Fibroblast of villous mesenchyme (primary cell): ENCODE measurements at regions not wholly inside any gene's neighbourhood (a gene's known extent, or its start where the extent isn't known, plus 50 kb on each side); places are given as distances from the start of the nearest gene placed in this dataset.

Experiments
- DNase-seq: peaks from one replicate; pipeline ENCODE4 v3.0.0-alpha.2; 2010; ENCODE audit warnings: low read depth
- H3K4me3 ChIP-seq: 2 replicates; pipeline ENCODE4 v1.5.1; 2011; ENCODE audit warnings: low read depth, mild to moderate bottlenecking, low read length
- CTCF ChIP-seq: IDR thresholded peaks from 2 replicates; pipeline ENCODE4 v1.5.1; 2012; ENCODE audit warnings: low read depth, mild to moderate bottlenecking, low read length; ENCODE audit not compliant: insufficient read depth

DNA sequence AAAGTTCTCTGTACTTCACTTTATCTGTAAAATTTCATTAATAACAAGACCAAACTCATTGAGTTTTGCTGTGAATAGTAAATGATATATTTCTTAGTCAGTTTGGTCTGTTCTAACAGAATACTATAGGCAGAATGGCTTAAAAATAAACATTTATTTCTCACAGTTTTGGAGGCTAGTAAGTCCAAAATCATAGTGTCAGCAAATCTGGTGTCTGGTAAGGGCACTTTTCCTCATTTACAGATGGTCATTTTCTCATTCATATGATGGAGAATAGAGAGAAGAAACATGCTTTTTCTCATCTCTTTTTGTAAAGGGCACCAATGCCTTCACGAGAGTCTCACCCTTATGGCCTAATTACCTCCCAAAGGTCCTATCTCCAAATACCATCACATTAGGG is 415.1 kb downstream of the FAM133A start:
- no peak overlapping the region for H3K4me3 ChIP-seq
- TF ChIP-seq CTCF: no peak
- DNase-seq: no peak

- no peak overlapping the region for H3K4me3 ChIP-seq
- no peak for TF ChIP-seq CTCF
Measured at GRCh38 chrX:94097868-94098267, 423.9 kb downstream of the FAM133A start.

GRCh38 chrX:94107981-94108380 is 434.0 kb downstream of the FAM133A start:
- TF ChIP-seq CTCF: no peak
- DNase-seq: no peak
- no peak overlapping the region for H3K4me3 ChIP-seq

More at GRCh38 chrX:94097868-94098267, 423.9 kb downstream of the FAM133A start:
- DNase-seq: no peak

DNA sequence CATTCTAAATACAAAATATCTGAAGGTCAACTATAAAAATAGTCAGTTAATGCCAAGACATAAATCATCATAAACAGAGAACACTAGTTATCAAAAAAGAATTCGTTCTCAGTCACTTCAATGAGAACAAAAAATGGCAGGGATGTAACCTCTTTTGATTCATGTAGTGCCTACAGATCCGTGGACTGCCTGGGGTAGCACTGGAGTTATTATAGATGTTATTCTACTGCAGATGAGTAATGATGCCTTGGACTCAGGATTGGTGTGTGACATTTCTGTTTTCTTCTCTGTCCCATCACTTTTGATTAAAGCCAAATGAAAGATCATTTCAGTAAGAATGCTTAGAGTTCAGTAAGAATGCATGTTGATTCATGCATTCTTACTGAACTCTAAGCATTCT is 440.4 kb downstream of the FAM133A start:
- DNase-seq: no peak
- no peak overlapping the region for H3K4me3 ChIP-seq
- no peak for TF ChIP-seq CTCF

DNA sequence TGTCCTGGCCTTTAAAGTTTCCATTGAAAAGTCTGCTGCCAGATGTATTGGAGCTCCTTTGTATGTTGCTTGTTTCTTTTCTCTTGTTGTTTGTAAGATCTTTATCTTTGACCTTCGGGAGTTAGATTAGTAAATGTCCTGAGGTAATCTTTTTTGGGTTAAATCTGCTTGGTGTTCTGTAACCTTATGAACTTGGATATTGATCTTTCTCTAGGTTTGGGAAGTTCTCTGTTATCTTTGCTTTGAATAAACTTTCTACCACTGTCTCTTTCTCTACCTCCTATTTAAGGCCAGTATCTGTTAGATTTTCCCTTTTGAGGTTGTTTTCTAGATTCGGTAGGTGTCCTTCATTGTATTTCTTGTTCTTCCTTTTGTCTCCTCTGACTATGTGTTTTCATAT is 447.8 kb downstream of the FAM133A start:
- H3K4me3 ChIP-seq: no peak overlapping the region
- TF ChIP-seq CTCF: no peak
- no peak for DNase-seq

DNA sequence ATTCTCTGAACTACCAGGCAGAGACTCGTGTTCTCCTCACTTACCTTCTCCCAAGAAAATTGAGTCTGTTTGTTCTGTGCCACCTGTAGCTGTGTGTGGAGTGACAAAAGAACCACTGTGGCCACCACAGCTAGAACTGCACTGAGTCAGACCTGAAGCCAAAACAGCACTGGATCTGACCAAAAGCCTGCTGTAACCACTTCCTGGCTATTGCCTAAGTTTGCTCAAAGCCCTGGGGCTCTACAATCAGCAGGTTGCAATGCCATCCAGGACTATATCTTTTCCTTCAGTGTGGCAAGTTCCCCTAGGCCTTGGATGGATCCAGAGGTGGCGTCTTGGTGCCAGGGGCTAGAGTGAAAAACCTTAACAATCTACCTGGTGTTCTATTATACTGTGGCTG is 449.1 kb downstream of the FAM133A start:
- TF ChIP-seq CTCF: no peak
- no peak for DNase-seq
- H3K4me3 ChIP-seq: no peak overlapping the region

GRCh38 chrX:94162971-94163370 is 489.0 kb downstream of the FAM133A start:
- H3K4me3 ChIP-seq: no peak overlapping the region
- no peak for TF ChIP-seq CTCF
- DNase-seq: no peak
